ENCODE measurements at regions not wholly inside any gene's neighbourhood (a gene's known extent, or its start where the extent isn't known, plus 50 kb on each side); places are given as distances from the start of the nearest gene placed in this dataset.

DNA sequence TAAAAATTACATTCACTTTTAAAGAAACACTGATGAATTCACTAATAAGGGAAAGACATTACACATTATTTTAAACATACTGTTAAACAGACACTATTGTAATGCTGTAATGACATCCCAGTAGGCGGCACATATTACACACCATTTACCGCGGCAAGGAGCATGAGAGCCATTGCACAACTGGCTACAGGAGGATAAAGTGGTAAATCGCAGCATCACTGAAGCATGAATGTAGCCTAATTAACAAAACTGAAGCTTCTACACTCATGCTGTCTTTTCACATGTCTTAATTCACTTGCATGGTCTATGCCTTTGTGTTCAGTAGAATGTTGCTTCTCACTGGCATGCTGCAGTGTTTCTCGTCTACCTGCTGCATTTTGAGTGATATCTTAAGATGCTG, 1046.0 kb downstream of the MRPL39 start:
- intact Hi-C loops (cut with DNase I): no loop called here
- Histone ChIP-seq H3K9me3 (no peaks in the 10 kb centered on the region), H3K27ac (no peak overlapping the region), H3K36me3 (no peaks in the 10 kb centered on the region), H3K4me3 (no peak overlapping the region), H3K27me3 (no peaks in the 10 kb centered on the region), H3K4me1 (ENCODE audit: insufficient read depth) (no peaks in the 10 kb centered on the region)
- no peak for TF ChIP-seq EP300 (IDR thresholded peaks at IDR 0.05)
- TF ChIP-seq POLR2A (IDR thresholded peaks at IDR 0.05): no peak
- TF ChIP-seq, protein P1, sequence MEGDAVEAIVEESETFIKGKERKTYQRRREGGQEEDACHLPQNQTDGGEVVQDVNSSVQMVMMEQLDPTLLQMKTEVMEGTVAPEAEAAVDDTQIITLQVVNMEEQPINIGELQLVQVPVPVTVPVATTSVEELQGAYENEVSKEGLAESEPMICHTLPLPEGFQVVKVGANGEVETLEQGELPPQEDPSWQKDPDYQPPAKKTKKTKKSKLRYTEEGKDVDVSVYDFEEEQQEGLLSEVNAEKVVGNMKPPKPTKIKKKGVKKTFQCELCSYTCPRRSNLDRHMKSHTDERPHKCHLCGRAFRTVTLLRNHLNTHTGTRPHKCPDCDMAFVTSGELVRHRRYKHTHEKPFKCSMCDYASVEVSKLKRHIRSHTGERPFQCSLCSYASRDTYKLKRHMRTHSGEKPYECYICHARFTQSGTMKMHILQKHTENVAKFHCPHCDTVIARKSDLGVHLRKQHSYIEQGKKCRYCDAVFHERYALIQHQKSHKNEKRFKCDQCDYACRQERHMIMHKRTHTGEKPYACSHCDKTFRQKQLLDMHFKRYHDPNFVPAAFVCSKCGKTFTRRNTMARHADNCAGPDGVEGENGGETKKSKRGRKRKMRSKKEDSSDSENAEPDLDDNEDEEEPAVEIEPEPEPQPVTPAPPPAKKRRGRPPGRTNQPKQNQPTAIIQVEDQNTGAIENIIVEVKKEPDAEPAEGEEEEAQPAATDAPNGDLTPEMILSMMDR (IDR thresholded peaks at IDR 0.05): no peak
- 89 to 91% (median 91%) methylated on average over 5 of the region's 5 CpGs for WGBS, 3 donors
- no peak for DNase-seq

DNA sequence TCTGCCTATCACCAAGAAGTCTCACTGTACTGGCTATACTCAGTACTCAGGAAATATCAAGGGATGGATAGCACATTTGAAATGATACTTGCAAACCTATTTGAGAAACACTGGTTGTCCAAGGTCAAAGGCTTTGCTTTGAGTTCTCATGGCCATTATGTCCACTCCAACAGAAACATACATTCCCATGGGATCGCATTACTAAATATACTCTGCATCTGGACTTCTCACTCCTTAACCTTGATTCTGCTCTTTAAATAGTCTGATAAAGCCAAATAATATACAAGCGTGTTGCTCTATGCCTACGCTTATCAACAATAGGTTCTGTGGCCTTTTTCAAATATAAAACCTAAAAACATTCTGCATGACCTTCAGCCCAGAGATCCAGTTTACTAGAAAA, 1054.8 kb downstream of the MRPL39 start:
- H3K4me3 ChIP-seq: no peak overlapping the region
- no peaks in the 10 kb centered on the region for H3K9me3 ChIP-seq
- H3K27ac ChIP-seq: no peak overlapping the region
- TF ChIP-seq, protein P1 (IDR thresholded peaks at IDR 0.05): no peak
- no peak for TF ChIP-seq EP300 (IDR thresholded peaks at IDR 0.05)
- TF ChIP-seq POLR2A (IDR thresholded peaks at IDR 0.05): no peak
- no peak for DNase-seq
- no peaks in the 10 kb centered on the region for H3K27me3 ChIP-seq
- intact Hi-C loops (cut with DNase I): no loop called here
- H3K36me3 ChIP-seq: no peaks in the 10 kb centered on the region
- no peaks in the 10 kb centered on the region for H3K4me1 ChIP-seq (ENCODE audit: insufficient read depth)
- 16 to 48% (median 40%) methylated on average over 3 of the region's 3 CpGs for WGBS, 3 donors

DNA sequence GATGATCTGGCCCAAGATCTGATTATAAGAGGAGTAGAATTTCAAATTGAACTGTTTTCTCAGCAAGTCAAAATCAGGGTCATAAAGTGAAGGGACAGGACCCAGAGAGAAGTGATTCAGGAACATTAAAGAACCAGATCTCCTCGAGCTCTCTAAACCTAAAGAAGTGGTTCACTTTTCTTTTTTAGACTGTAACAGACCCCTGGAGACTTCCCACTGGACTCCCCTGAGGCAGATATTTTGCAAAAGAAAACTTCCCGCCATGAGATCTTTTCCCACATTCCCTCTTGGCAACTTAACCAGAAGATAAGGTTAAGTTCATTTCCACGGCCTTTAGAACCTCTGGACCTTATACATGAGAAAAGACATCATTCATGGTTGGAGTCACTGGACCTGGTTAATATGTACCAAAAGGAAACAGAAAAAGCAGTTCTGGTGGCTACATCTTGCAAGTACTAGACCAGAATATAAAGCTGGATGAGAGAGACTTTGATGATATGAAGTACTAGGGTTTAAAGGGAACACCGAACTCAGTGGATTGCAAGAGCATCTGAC, 1061.4 kb downstream of the MRPL39 start:
- TF ChIP-seq, protein P1 (IDR thresholded peaks at IDR 0.05): no peak
- TF ChIP-seq POLR2A (IDR thresholded peaks at IDR 0.05) (no peak), EP300 (IDR thresholded peaks at IDR 0.05) (no peak)
- Histone ChIP-seq H3K27me3 (no peaks in the 10 kb centered on the region), H3K4me3 (no peak overlapping the region), H3K9me3 (no peaks in the 10 kb centered on the region), H3K27ac (no peak overlapping the region), H3K36me3 (no peaks in the 10 kb centered on the region), H3K4me1 (ENCODE audit: insufficient read depth) (no peaks in the 10 kb centered on the region)
- WGBS, 3 donors: 71 to 75% (median 71%) methylated on average over 4 of the region's 4 CpGs
- intact Hi-C loops (cut with DNase I): no loop called here
- DNase-seq: no peak

DNA sequence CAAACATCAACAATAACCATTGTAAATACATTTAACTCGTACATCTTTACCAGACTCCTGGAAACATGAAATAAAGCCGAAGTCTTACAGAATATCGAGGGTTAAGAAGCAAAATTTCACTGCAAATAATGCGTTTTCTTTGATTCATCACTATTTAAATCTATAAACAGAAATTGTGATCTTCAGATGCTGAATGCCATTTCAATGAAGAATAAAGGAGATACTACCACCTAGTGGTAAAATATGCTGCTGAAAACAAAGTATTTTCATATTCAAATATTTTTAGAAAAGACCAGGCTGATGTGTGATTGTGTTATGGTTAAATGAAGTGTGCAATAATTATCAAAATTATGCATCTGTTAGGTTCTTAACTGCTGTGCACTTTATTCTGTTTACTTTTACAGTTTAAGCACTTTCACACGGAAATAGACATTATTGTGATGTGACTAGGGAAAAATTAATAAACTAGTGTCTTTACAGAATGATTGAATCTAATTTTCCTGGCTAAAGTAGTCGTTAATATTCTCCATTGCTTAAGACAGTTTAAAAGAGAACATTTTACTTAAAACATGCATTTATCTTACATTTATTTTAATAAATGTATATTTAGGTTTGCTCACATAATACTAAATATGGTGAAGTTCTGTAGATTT, 1093.1 kb downstream of the MRPL39 start:
- intact Hi-C loops (cut with DNase I): no loop called here

More for the DNA sequence above, 1093.1 kb downstream of the MRPL39 start:
- Histone ChIP-seq H3K9me3 (no peaks in the 10 kb centered on the region), H3K4me1 (ENCODE audit: insufficient read depth) (no peaks in the 10 kb centered on the region), H3K4me3 (no peak overlapping the region), H3K36me3 (no peaks in the 10 kb centered on the region), H3K27me3 (no peaks in the 10 kb centered on the region), H3K27ac (no peak overlapping the region)
- WGBS, 3 donors: 13 to 25% (median 14%) methylated on average over 6 of the region's 6 CpGs
- DNase-seq: no peak
- TF ChIP-seq, protein P1 (IDR thresholded peaks at IDR 0.05): no peak
- TF ChIP-seq EP300 (IDR thresholded peaks at IDR 0.05): no peak
- TF ChIP-seq POLR2A (IDR thresholded peaks at IDR 0.05): no peak
